Naive thymus-derived CD4-positive, alpha-beta T cell (primary cell): ENCODE measurements at regions not wholly inside any gene's neighbourhood (a gene's known extent, or its start where the extent isn't known, plus 50 kb on each side); places are given as distances from the start of the nearest gene placed in this dataset.

Experiments used
- ATAC-seq: fragments of 150-1000 bp; cut with Tn5 transposase; 2 replicates; pipeline ENCODE4 v1.10.0; 2021; ENCODE audit warnings: mild to moderate bottlenecking, moderate library complexity
- CTCF ChIA-PET: fragments of 350-600 bp; sonication (Branson Sonifier 250); formaldehyde crosslinking; loops from one replicate; lab custom pipeline; 2021; ENCODE audit warnings: antibody characterized with exemption; lab: Charles Lee
- POLR2A ChIA-PET: fragments of 350-600 bp; sonication (Branson Sonifier 250); formaldehyde crosslinking; loops from one replicate; lab custom pipeline; 2021; ENCODE audit warnings: antibody characterized with exemption, inconsistent platforms; lab: Charles Lee
- DNase-seq, 9 donors: peaks; one replicate each; pipeline versions ENCODE4 v3.0.0 to v3.0.0-alpha.2; 2020 to 2022; ENCODE audit warnings: mixed read lengths in 1 of 9
- H3K27ac ChIP-seq: one replicate; pipeline ENCODE4 v1.7.0; 2013; ENCODE audit warnings: mild to moderate bottlenecking, low read depth, low read length, moderate library complexity
- H3K27me3 ChIP-seq, 2 donors: one replicate each; pipeline ENCODE4 v1.7.0; 2013; ENCODE audit warnings: low read length in 2 of 2, mild to moderate bottlenecking in 2 of 2, moderate library complexity in 2 of 2; ENCODE audit not compliant: control insufficient read depth in 2 of 2, insufficient read depth in 2 of 2
- H3K36me3 ChIP-seq, 3 experiments: 1 replicate in 2 of 3; 2 replicates in 1 of 3; pipeline ENCODE4 v1.7.0; 2013; ENCODE audit warnings: low read length in 3 of 3, mild to moderate bottlenecking in 3 of 3, moderate library complexity in 1 of 3; ENCODE audit not compliant: insufficient read depth in 3 of 3, control insufficient read depth in 2 of 3
- H3K4me1 ChIP-seq, 2 donors: one replicate each; pipeline ENCODE4 v1.7.0; 2013; ENCODE audit warnings: low read length in 2 of 2, mild to moderate bottlenecking in 2 of 2, moderate library complexity in 1 of 2; ENCODE audit not compliant: control insufficient read depth in 2 of 2, insufficient read depth in 2 of 2
- H3K4me3 ChIP-seq: 2 replicates; pipeline ENCODE4 v1.7.0; 2013; ENCODE audit warnings: mild to moderate bottlenecking, low read length
- H3K9me3 ChIP-seq, 3 experiments: 1 replicate in 2 of 3; 2 replicates in 1 of 3; pipeline ENCODE4 v1.7.0; 2013; ENCODE audit warnings: low read length in 3 of 3; ENCODE audit not compliant: control insufficient read depth in 2 of 3
- H3K27ac Mint-ChIP-seq, 9 donors: one replicate each; pipeline ENCODE4 v1.8.0; 2020 to 2022; ENCODE audit warnings: mixed read lengths in 9 of 9, mild to moderate bottlenecking in 8 of 9, moderate library complexity in 5 of 9, inconsistent platforms in 2 of 9
- H3K27me3 Mint-ChIP-seq, 5 donors: one replicate each; pipeline ENCODE4 v1.8.0; 2021 to 2022; ENCODE audit warnings: mixed read lengths in 5 of 5, mild to moderate bottlenecking in 1 of 5
- H3K36me3 Mint-ChIP-seq, 5 donors: one replicate each; pipeline ENCODE4 v1.8.0; 2020 to 2022; ENCODE audit warnings: mixed read lengths in 5 of 5, mild to moderate bottlenecking in 3 of 5, inconsistent platforms in 1 of 5
- H3K4me1 Mint-ChIP-seq, 7 donors: one replicate each; pipeline ENCODE4 v1.8.0; 2020 to 2022; ENCODE audit warnings: mixed read lengths in 7 of 7, mild to moderate bottlenecking in 3 of 7, inconsistent platforms in 1 of 7
- H3K4me3 Mint-ChIP-seq, 10 donors: one replicate each; pipeline ENCODE4 v1.8.0; 2020 to 2022; ENCODE audit warnings: mild to moderate bottlenecking in 10 of 10, mixed read lengths in 10 of 10, moderate library complexity in 6 of 10, inconsistent platforms in 2 of 10
- H3K9me3 Mint-ChIP-seq, 11 donors: one replicate each; pipeline ENCODE4 v1.8.0; 2020 to 2022; ENCODE audit warnings: mixed read lengths in 11 of 11, mild to moderate bottlenecking in 4 of 11, inconsistent platforms in 1 of 11, moderate library complexity in 1 of 11
- intact Hi-C, 2 donors: fragments of 100-400 bp; cut with micrococcal nuclease; formaldehyde crosslinking; loops; one replicate each; pipeline ENCODE4 v1.15.1; 2023

DNA sequence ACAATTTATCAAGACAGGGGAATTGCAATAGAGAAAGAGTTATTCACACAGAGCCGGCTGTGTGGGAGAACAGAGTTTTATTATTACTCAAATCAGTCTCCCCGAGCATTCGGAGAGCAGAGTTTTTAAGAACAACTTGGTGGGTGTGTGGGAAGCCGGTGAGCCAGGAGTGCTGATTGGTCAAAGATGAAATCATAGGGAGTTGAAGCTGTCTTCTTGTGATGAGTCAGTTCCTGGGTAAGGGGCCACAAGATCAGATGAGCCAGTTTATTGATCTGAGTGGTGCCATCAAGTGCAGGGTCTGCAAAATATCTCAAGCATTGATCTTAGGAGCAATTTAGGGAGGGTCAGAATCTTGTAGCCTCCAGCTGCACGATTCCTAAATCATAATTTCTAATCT lies 50.0 kb upstream of the ECI2 start:
- H3K27ac Mint-ChIP-seq = no peak overlapping the region
- POLR2A ChIA-PET = no interaction called here

More for the DNA sequence above, 50.0 kb upstream of the ECI2 start:
- Mint-ChIP-seq H3K9me3 (peaks cover 0 to 6% (median 0%) of the 10 kb centered on the region in 11 donors), H3K36me3 (no peaks in the 10 kb centered on the region), H3K4me1 (peaks cover 0 to 6% (median 0%) of the 10 kb centered on the region in 7 donors), H3K27me3 (peaks cover 3 to 9% (median 5%) of the 10 kb centered on the region in 5 donors), H3K4me3 (no peak overlapping the region)
- intact Hi-C loops = no loop called here
- Histone ChIP-seq H3K4me1 (no peaks in the 10 kb centered on the region), H3K27me3 (no peaks in the 10 kb centered on the region), H3K36me3 (no peaks in the 10 kb centered on the region), H3K9me3 (no peaks in the 10 kb centered on the region), H3K4me3 (no peak overlapping the region), H3K27ac (no peak overlapping the region)
- CTCF ChIA-PET = no interaction called here
- DNase-seq (no peak), ATAC-seq (no peak)
